ENCODE measurements at regions not wholly inside any gene's neighbourhood (a gene's known extent, or its start where the extent isn't known, plus 50 kb on each side); places are given as distances from the start of the nearest gene placed in this dataset.

DNA sequence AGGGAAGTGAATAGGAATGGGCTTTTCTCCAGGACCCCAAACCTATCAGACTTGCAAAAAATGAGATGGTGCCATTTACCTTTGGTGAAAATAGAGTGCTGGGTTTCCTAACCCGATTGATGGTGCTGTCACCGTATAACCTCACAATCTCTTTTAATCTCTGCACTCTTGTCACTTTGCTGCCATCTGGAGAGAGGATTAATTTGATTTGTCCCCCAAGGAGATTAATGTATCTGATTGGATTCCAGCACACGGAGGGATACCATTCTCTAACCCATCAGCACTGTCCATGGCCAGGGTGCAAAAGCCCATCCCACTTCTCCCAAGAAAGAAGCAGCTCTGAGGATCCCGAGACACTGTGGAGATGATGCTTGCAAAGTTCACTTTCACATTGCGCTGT, 86.3 kb upstream of the NFE2L3 start:
- TF ChIP-seq, protein P1, sequence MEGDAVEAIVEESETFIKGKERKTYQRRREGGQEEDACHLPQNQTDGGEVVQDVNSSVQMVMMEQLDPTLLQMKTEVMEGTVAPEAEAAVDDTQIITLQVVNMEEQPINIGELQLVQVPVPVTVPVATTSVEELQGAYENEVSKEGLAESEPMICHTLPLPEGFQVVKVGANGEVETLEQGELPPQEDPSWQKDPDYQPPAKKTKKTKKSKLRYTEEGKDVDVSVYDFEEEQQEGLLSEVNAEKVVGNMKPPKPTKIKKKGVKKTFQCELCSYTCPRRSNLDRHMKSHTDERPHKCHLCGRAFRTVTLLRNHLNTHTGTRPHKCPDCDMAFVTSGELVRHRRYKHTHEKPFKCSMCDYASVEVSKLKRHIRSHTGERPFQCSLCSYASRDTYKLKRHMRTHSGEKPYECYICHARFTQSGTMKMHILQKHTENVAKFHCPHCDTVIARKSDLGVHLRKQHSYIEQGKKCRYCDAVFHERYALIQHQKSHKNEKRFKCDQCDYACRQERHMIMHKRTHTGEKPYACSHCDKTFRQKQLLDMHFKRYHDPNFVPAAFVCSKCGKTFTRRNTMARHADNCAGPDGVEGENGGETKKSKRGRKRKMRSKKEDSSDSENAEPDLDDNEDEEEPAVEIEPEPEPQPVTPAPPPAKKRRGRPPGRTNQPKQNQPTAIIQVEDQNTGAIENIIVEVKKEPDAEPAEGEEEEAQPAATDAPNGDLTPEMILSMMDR (IDR thresholded peaks at IDR 0.05; ENCODE audit: low read length, missing control alignments): no peak
- no peak overlapping the region for H3K4me3 ChIP-seq (replicated peaks; ENCODE audit: low read depth, low read length)
- no peak for DNase-seq (ENCODE audit: low read depth)

DNA sequence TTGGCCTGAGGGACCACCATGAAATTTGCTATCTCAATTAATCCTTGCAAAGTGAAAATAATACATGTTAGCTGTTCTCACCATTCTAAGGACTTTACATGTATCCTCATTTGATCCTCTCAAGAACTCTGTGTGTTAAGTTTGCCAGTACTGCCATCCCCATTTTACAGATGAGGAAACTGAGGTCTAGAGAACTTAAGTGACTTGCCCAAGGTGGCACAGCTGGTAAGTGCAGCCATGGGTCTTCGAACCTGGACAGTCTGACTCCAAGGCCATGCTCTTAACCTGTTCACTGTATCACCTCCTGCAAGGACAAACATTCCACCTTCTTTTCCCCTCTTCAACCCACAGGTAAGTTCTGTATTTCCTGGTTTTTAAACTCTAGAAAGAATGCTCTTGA, 85.3 kb upstream of the NFE2L3 start:
- TF ChIP-seq, protein P1 (IDR thresholded peaks at IDR 0.05; ENCODE audit: low read length, missing control alignments): no peak
- no peak overlapping the region for H3K4me3 ChIP-seq (replicated peaks; ENCODE audit: low read depth, low read length)
- no peak for DNase-seq (ENCODE audit: low read depth)

GRCh38 chr7:26070290-26070689, 81.7 kb upstream of the NFE2L3 start:
- DNase-seq (ENCODE audit: low read depth): no peak
- TF ChIP-seq, protein P1 (IDR thresholded peaks at IDR 0.05; ENCODE audit: low read length, missing control alignments): no peak
- no peak overlapping the region for H3K4me3 ChIP-seq (replicated peaks; ENCODE audit: low read depth, low read length)

- TF ChIP-seq, protein P1 (IDR thresholded peaks at IDR 0.05; ENCODE audit: low read length, missing control alignments): no peak
- H3K4me3 ChIP-seq (replicated peaks; ENCODE audit: low read depth, low read length): no peak overlapping the region
- no peak for DNase-seq (ENCODE audit: low read depth)
Observed at GRCh38 chr7:26071622-26072456, 80.2 kb upstream of the NFE2L3 start.

DNA sequence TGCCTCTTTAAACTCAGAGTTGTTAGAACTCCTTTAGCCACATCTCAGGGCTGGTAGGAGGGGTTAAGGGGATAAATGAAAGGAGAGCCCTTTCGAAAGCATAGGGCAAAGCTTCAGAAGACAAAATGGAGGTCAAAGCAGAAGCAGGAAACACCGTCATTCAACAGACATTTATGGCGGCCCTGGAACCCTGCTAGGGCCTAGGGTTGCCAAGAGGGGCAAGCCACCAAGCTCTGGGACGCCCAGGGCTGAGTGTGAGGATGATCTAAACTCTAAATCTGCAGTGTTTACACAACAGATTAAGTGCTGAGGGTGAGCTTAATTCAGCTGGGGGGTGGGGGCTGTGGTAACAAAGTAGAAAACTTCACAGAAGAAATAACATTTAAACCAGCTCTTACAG, 79.0 kb upstream of the NFE2L3 start:
- DNase-seq (ENCODE audit: low read depth): no peak
- H3K4me3 ChIP-seq (replicated peaks; ENCODE audit: low read depth, low read length): no peak overlapping the region
- TF ChIP-seq, protein P1 (IDR thresholded peaks at IDR 0.05; ENCODE audit: low read length, missing control alignments): no peak

GRCh38 chr7:26074919-26075318, 77.1 kb upstream of the NFE2L3 start:
- no peak overlapping the region for H3K4me3 ChIP-seq (replicated peaks; ENCODE audit: low read depth, low read length)
- TF ChIP-seq, protein P1 (IDR thresholded peaks at IDR 0.05; ENCODE audit: low read length, missing control alignments): no peak
- DNase-seq (ENCODE audit: low read depth): no peak

GRCh38 chr7:26076691-26077090, 75.3 kb upstream of the NFE2L3 start:
- H3K4me3 ChIP-seq (replicated peaks; ENCODE audit: low read depth, low read length): no peak overlapping the region
- DNase-seq (ENCODE audit: low read depth): no peak
- TF ChIP-seq, protein P1 (IDR thresholded peaks at IDR 0.05; ENCODE audit: low read length, missing control alignments): no peak
